GM12891 (cell line): ENCODE measurements at regions not wholly inside any gene's neighbourhood (a gene's known extent, or its start where the extent isn't known, plus 50 kb on each side); places are given as distances from the start of the nearest gene placed in this dataset.

Experiments used
- POLR2A ChIP-seq: IDR thresholded peaks from 2 replicates; pipeline ENCODE4 v1.6.1; 2011; ENCODE audit warnings: low read depth, low read length, control low read depth
- POLR2AphosphoS5 ChIP-seq: IDR thresholded peaks from 2 replicates; pipeline ENCODE4 v1.6.1; 2011; ENCODE audit warnings: low read depth, low read length, control low read depth
- TAF1 ChIP-seq: IDR thresholded peaks from 2 replicates; pipeline ENCODE4 v1.6.1; 2011; ENCODE audit warnings: low read depth, low read length, control low read depth

- TF ChIP-seq POLR2AphosphoS5 (no peak), POLR2A (no peak), TAF1 (no peak)
These were observed 914.5 kb downstream of the STIM2 start for GRCh38 chr4:27775156-27775555.
